HL-60 (cell line): ENCODE measurements at regions not wholly inside any gene's neighbourhood (a gene's known extent, or its start where the extent isn't known, plus 50 kb on each side); places are given as distances from the start of the nearest gene placed in this dataset.

Experiments
- DNase-seq, 2 experiments: peaks; one replicate each; pipeline ENCODE4 v3.0.0-alpha.2; 2010 to 2020; ENCODE audit warnings: low read depth in 1 of 2, low spot score in 1 of 2
- H3K27ac ChIP-seq: fragments of 250-450 bp; sonication (Bioruptor Pico); replicated peaks from 2 replicates; pipeline ENCODE4 v1.5.1; 2020; ENCODE audit warnings: mild to moderate bottlenecking, moderate library complexity
- H3K27me3 ChIP-seq: fragments of 250-450 bp; sonication (Bioruptor Pico); 2 replicates; pipeline ENCODE4 v1.5.1; 2021; ENCODE audit warnings: mild to moderate bottlenecking, moderate library complexity; ENCODE audit not compliant: insufficient read depth, poor library complexity, severe bottlenecking
- H3K4me3 ChIP-seq: replicated peaks from 2 replicates; pipeline ENCODE4 v1.5.1; 2011; ENCODE audit warnings: mild to moderate bottlenecking, control low read depth, low read length; ENCODE audit not compliant: insufficient read depth
- CTCF ChIP-seq: IDR thresholded peaks from one replicate; pipeline ENCODE4 v1.5.1; 2011; ENCODE audit warnings: low read length, control low read depth, inconsistent platforms; ENCODE audit not compliant: insufficient read depth
- GABPA ChIP-seq: IDR thresholded peaks from 2 replicates; pipeline ENCODE4 v1.6.1; 2012; ENCODE audit warnings: low read depth
- POLR2AphosphoS5 ChIP-seq: IDR thresholded peaks from 2 replicates; pipeline ENCODE4 v1.6.1; 2012; ENCODE audit warnings: low read depth
- REST ChIP-seq: IDR thresholded peaks from 2 replicates; pipeline ENCODE4 v1.6.1; 2012; ENCODE audit warnings: low read depth; ENCODE audit not compliant: insufficient replicate concordance
- SPI1 ChIP-seq: IDR thresholded peaks from 2 replicates; pipeline ENCODE4 v1.6.1; 2012; ENCODE audit warnings: low read depth, mild to moderate bottlenecking, borderline replicate concordance

GRCh38 chr5:87951661-87952060 is 317.0 kb downstream of the TMEM161B start:
- no peaks in the 10 kb centered on the region for H3K27me3 ChIP-seq
- no peak for DNase-seq
- no peak overlapping the region for H3K4me3 ChIP-seq
- TF ChIP-seq GABPA (no peak), POLR2AphosphoS5 (no peak), SPI1 (no peak), REST (no peak)
- no peak overlapping the region for H3K27ac ChIP-seq

GRCh38 chr5:87949676-87950631 is 318.7 kb downstream of the TMEM161B start:
- Histone ChIP-seq H3K27ac (no peak overlapping the region), H3K27me3 (no peaks in the 10 kb centered on the region), H3K4me3 (no peak overlapping the region)
- no peak for DNase-seq
- TF ChIP-seq CTCF (no peak), SPI1 (no peak), POLR2AphosphoS5 (no peak), REST (no peak), GABPA (no peak)

- DNase-seq, result no peak
- TF ChIP-seq CTCF, result no peak
- Histone ChIP-seq H3K27me3 (no peaks in the 10 kb centered on the region), H3K4me3 (no peak overlapping the region), H3K27ac (no peak overlapping the region)
Observed at GRCh38 chr5:87948486-87948885, 320.2 kb downstream of the TMEM161B start.

DNA sequence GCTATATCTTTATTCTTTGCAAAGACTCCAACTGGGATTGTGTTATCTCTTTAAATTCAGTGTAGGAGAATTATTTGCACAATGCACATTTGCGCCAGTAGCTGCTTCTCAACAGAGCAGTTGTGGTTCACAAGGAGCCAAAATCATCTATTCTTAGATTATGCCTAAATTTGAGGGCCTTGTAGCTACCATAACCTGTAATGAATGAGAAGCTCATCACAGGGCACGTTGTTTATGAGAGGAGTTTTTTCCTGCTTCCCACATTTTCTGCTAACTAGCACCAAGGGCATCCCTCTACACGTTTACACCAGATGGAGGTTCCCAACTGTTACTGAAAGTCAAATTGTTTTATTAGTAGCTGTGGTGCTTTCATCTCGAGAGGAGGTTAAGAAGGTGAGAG is 322.4 kb downstream of the TMEM161B start:
- Histone ChIP-seq H3K27me3 (no peaks in the 10 kb centered on the region), H3K4me3 (no peak overlapping the region), H3K27ac (no peak overlapping the region)
- DNase-seq, result no peak
- no peak for TF ChIP-seq POLR2AphosphoS5
- TF ChIP-seq REST, result no peak
- TF ChIP-seq CTCF, result no peak
- TF ChIP-seq GABPA, result no peak
- no peak for TF ChIP-seq SPI1
